ENCODE measurements at regions not wholly inside any gene's neighbourhood (a gene's known extent, or its start where the extent isn't known, plus 50 kb on each side); places are given as distances from the start of the nearest gene placed in this dataset.

GRCh38 chr3:95408464-95408862 is 1345.6 kb downstream of the NSUN3 start:
- H3K36me3 ChIP-seq, result no peaks in the 10 kb centered on the region
- WGBS, 2 donors, result 21 to 55% methylated on average over 3 of the region's 3 CpGs

GRCh38 chr3:95418251-95418650 is 1355.4 kb downstream of the NSUN3 start:
- no peak for DNase-seq
- intact Hi-C loops (cut with DNase I), result no loop called here
- Histone ChIP-seq H3K36me3 (no peaks in the 10 kb centered on the region), H3K27ac (no peak overlapping the region), H3K27me3 (no peaks in the 10 kb centered on the region), H3K9me3 (no peaks in the 10 kb centered on the region), H3K4me1 (no peaks in the 10 kb centered on the region), H3K4me3 (no peak overlapping the region)
- WGBS, 2 donors, result 76 to 78% methylated on average over 4 of the region's 6 CpGs
- no peak for TF ChIP-seq POLR2A (IDR thresholded peaks at IDR 0.05)

More at GRCh38 chr3:95408464-95408862, 1345.6 kb downstream of the NSUN3 start:
- DNase-seq, result no peak
- no peaks in the 10 kb centered on the region for H3K9me3 ChIP-seq
- no peak overlapping the region for H3K27ac ChIP-seq
- H3K27me3 ChIP-seq, result no peaks in the 10 kb centered on the region
- TF ChIP-seq CTCF (IDR thresholded peaks at IDR 0.05) (no peak), POLR2A (IDR thresholded peaks at IDR 0.05) (no peak)
- intact Hi-C loops (cut with DNase I), result no loop called here
- H3K4me3 ChIP-seq, result no peak overlapping the region
- no peaks in the 10 kb centered on the region for H3K4me1 ChIP-seq

- TF ChIP-seq CTCF (IDR thresholded peaks at IDR 0.05) (no peak), POLR2A (IDR thresholded peaks at IDR 0.05) (no peak)
- DNase-seq, result no peak
- H3K4me1 ChIP-seq, result no peaks in the 10 kb centered on the region
- intact Hi-C loops (cut with DNase I), result no loop called here
- 60 to 70% methylated on average over 5 of the region's 5 CpGs for WGBS, 2 donors
- H3K27ac ChIP-seq, result no peak overlapping the region
- H3K27me3 ChIP-seq, result no peaks in the 10 kb centered on the region
- H3K36me3 ChIP-seq, result no peaks in the 10 kb centered on the region
- no peak overlapping the region for H3K4me3 ChIP-seq
- no peaks in the 10 kb centered on the region for H3K9me3 ChIP-seq
Measured at GRCh38 chr3:95424279-95424678, 1361.4 kb downstream of the NSUN3 start.

- TF ChIP-seq CTCF (IDR thresholded peaks at IDR 0.05) (no peak), POLR2A (IDR thresholded peaks at IDR 0.05) (no peak)
- no peak for DNase-seq
- no peaks in the 10 kb centered on the region for H3K9me3 ChIP-seq
- no peaks in the 10 kb centered on the region for H3K4me1 ChIP-seq
- no peak overlapping the region for H3K27ac ChIP-seq
- no peaks in the 10 kb centered on the region for H3K27me3 ChIP-seq
- no peak overlapping the region for H3K4me3 ChIP-seq
- no peaks in the 10 kb centered on the region for H3K36me3 ChIP-seq
- intact Hi-C loops (cut with DNase I), result no loop called here
- 0 to 7% methylated on average over 1 of the region's 1 CpG for WGBS, 2 donors
Measured at GRCh38 chr3:95434491-95434890, 1371.6 kb downstream of the NSUN3 start.

GRCh38 chr3:95437409-95437808 is 1374.5 kb downstream of the NSUN3 start:
- H3K36me3 ChIP-seq, result no peaks in the 10 kb centered on the region
- no peaks in the 10 kb centered on the region for H3K27me3 ChIP-seq
- H3K9me3 ChIP-seq, result no peaks in the 10 kb centered on the region
- no peak overlapping the region for H3K27ac ChIP-seq
- no peak overlapping the region for H3K4me3 ChIP-seq
- DNase-seq, result no peak
- intact Hi-C loops (cut with DNase I), result no loop called here
- TF ChIP-seq CTCF (IDR thresholded peaks at IDR 0.05) (no peak), POLR2A (IDR thresholded peaks at IDR 0.05) (no peak)
- H3K4me1 ChIP-seq, result no peaks in the 10 kb centered on the region

- Histone ChIP-seq H3K9me3 (no peaks in the 10 kb centered on the region), H3K36me3 (no peaks in the 10 kb centered on the region), H3K27me3 (no peaks in the 10 kb centered on the region), H3K27ac (no peak overlapping the region), H3K4me3 (no peak overlapping the region), H3K4me1 (no peaks in the 10 kb centered on the region)
- no peak for DNase-seq
- TF ChIP-seq POLR2A (IDR thresholded peaks at IDR 0.05) (no peak), CTCF (IDR thresholded peaks at IDR 0.05) (no peak)
- intact Hi-C loops (cut with DNase I), result no loop called here
Measured at GRCh38 chr3:95438274-95438673, 1375.4 kb downstream of the NSUN3 start.
